ENCODE measurements at regions not wholly inside any gene's neighbourhood (a gene's known extent, or its start where the extent isn't known, plus 50 kb on each side); places are given as distances from the start of the nearest gene placed in this dataset.

DNA sequence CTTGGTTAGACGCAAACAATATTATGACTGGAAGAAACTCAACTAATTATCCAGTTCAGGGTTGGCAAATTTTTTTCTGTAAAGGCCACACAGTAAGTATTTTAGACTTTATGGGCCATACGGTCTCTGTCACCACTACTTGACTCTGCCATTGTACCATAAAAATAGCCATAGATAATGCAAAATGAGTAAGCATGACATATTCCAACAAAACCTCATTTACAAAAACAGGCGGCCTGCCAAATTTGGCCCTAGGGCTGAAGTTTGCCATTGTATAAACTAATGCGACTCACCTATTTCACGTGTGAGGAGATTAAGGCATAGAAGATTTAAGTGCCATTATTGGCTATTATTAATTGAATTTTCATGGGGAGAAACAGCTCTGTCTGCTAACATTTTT is 116.8 kb upstream of the CNTN6 start:
- no peak overlapping the region for H2AFZ ChIP-seq (ENCODE audit: low read length)
- no peaks in the 10 kb centered on the region for H3K9me2 ChIP-seq (replicated peaks; ENCODE audit: insufficient read depth, low read length)
- no peaks in the 10 kb centered on the region for H3K4me1 ChIP-seq (ENCODE audit: low read length)
- H3K4me2 ChIP-seq (ENCODE audit: low read depth, low read length, poor library complexity, severe bottlenecking), result no peak overlapping the region
- no peak overlapping the region for H3K4me3 ChIP-seq (ENCODE audit: low read length)
- H3K36me3 ChIP-seq (ENCODE audit: insufficient read depth, low read length), result no peaks in the 10 kb centered on the region
- H3K9ac ChIP-seq (ENCODE audit: low read length), result no peak overlapping the region
- H3K27me3 ChIP-seq (ENCODE audit: low read length), result no peaks in the 10 kb centered on the region
- no peak overlapping the region for H3K27ac ChIP-seq (ENCODE audit: low read length)
- H4K20me1 ChIP-seq (ENCODE audit: insufficient read depth, low read depth, low read length), result no peaks in the 10 kb centered on the region
- no peaks in the 10 kb centered on the region for H3K79me2 ChIP-seq (ENCODE audit: low read length)
- peaks cover 9% of the 10 kb centered on the region; the same call in 1 of the 2 replicates for H3K9me3 ChIP-seq (ENCODE audit: low read length)
- DNase-seq, result no peak

DNA sequence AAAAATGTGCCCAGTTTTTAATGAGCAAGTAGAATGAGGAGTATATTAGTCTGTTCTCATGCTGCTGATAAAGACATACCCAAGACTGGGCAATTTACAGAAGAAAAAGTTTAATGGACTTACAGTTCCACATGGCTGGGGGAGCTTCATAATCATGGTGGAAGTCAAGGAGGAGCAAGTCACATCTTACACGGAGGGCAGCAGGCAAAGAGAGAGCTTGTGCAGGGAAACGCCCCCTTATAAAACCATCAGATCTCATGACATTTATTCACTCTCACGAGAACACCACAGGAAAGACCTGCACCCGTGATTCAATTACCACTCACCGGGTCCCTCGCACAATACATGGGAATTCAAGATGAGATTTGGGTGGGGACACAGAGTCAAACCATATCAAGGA is 111.7 kb upstream of the CNTN6 start:
- DNase-seq, result no peak
- H4K20me1 ChIP-seq (ENCODE audit: insufficient read depth, low read depth, low read length), result no peaks in the 10 kb centered on the region
- H3K9me2 ChIP-seq (replicated peaks; ENCODE audit: insufficient read depth, low read length), result no peaks in the 10 kb centered on the region
- H3K27ac ChIP-seq (ENCODE audit: low read length), result no peak overlapping the region
- H3K9ac ChIP-seq (ENCODE audit: low read length), result no peak overlapping the region
- no peaks in the 10 kb centered on the region for H3K4me1 ChIP-seq (ENCODE audit: low read length)
- H3K4me2 ChIP-seq (ENCODE audit: low read depth, low read length, poor library complexity, severe bottlenecking), result no peak overlapping the region
- H3K9me3 ChIP-seq (ENCODE audit: low read length), result peaks cover 6% of the 10 kb centered on the region; the same call in 1 of the 2 replicates
- H3K36me3 ChIP-seq (ENCODE audit: insufficient read depth, low read length), result no peaks in the 10 kb centered on the region
- H3K27me3 ChIP-seq (ENCODE audit: low read length), result no peaks in the 10 kb centered on the region
- no peaks in the 10 kb centered on the region for H3K79me2 ChIP-seq (ENCODE audit: low read length)
- no peak overlapping the region for H3K4me3 ChIP-seq (ENCODE audit: low read length)
- no peak overlapping the region for H2AFZ ChIP-seq (ENCODE audit: low read length)

DNA sequence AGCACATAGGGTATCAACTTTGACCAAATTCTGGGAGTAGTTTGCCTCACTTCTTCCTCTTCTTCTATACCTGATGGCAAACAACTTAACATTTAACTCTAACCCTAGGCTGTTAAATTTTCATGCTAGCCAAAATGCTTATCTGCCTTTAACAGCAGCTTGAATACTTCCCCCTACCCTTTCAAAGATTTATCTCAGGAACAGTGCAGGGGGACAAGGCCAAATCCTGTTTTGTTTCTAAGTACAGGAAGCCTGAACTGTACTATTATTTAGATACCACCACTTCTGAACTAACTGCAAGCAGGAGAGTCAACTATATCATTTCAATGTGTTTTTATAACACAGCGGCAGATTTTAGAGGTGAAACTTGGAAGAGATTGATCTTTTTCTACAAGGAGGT is 104.0 kb upstream of the CNTN6 start:
- no peaks in the 10 kb centered on the region for H3K79me2 ChIP-seq (ENCODE audit: low read length)
- H3K9ac ChIP-seq (ENCODE audit: low read length), result no peak overlapping the region
- H2AFZ ChIP-seq (ENCODE audit: low read length), result no peak overlapping the region
- no peaks in the 10 kb centered on the region for H4K20me1 ChIP-seq (ENCODE audit: insufficient read depth, low read depth, low read length)
- no peaks in the 10 kb centered on the region for H3K9me2 ChIP-seq (replicated peaks; ENCODE audit: insufficient read depth, low read length)
- H3K9me3 ChIP-seq (ENCODE audit: low read length), result peaks cover 12% of the 10 kb centered on the region; the same call in 1 of the 2 replicates
- no peak overlapping the region for H3K4me2 ChIP-seq (ENCODE audit: low read depth, low read length, poor library complexity, severe bottlenecking)
- H3K36me3 ChIP-seq (ENCODE audit: insufficient read depth, low read length), result no peaks in the 10 kb centered on the region
- H3K27me3 ChIP-seq (ENCODE audit: low read length), result no peaks in the 10 kb centered on the region
- H3K4me3 ChIP-seq (ENCODE audit: low read length), result no peak overlapping the region
- no peak overlapping the region for H3K27ac ChIP-seq (ENCODE audit: low read length)
- H3K4me1 ChIP-seq (ENCODE audit: low read length), result no peaks in the 10 kb centered on the region
- no peak for DNase-seq

DNA sequence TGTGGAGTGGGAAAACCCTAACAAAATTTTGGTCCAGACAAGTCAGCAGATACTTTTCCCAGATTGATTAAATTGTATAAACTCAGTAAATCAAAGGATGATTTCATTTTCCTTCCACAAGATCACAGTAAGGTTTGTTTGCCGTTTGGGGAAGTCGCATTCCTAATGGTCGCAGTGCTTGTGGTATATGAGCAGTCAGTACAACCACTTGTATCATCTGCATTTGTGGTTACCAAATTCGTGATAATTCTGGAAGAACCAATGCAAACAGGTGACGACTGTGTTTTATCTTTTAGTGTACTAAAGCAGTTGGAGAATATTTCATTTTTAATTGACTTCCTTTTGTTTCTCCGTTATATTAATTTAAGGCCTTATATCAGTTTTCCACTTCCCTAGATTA is 100.0 kb upstream of the CNTN6 start:
- no peak for DNase-seq
- no peak overlapping the region for H3K4me2 ChIP-seq (ENCODE audit: low read depth, low read length, poor library complexity, severe bottlenecking)
- no peak overlapping the region for H2AFZ ChIP-seq (ENCODE audit: low read length)
- no peaks in the 10 kb centered on the region for H3K36me3 ChIP-seq (ENCODE audit: insufficient read depth, low read length)
- H3K9ac ChIP-seq (ENCODE audit: low read length), result no peak overlapping the region
- no peak overlapping the region for H3K27ac ChIP-seq (ENCODE audit: low read length)
- H3K4me1 ChIP-seq (ENCODE audit: low read length), result no peaks in the 10 kb centered on the region
- no peaks in the 10 kb centered on the region for H4K20me1 ChIP-seq (ENCODE audit: insufficient read depth, low read depth, low read length)
- H3K9me3 ChIP-seq (ENCODE audit: low read length), result peaks cover 12% of the 10 kb centered on the region; the same call in 1 of the 2 replicates
- no peaks in the 10 kb centered on the region for H3K27me3 ChIP-seq (ENCODE audit: low read length)
- no peaks in the 10 kb centered on the region for H3K9me2 ChIP-seq (replicated peaks; ENCODE audit: insufficient read depth, low read length)
- no peak overlapping the region for H3K4me3 ChIP-seq (ENCODE audit: low read length)
- no peaks in the 10 kb centered on the region for H3K79me2 ChIP-seq (ENCODE audit: low read length)

DNA sequence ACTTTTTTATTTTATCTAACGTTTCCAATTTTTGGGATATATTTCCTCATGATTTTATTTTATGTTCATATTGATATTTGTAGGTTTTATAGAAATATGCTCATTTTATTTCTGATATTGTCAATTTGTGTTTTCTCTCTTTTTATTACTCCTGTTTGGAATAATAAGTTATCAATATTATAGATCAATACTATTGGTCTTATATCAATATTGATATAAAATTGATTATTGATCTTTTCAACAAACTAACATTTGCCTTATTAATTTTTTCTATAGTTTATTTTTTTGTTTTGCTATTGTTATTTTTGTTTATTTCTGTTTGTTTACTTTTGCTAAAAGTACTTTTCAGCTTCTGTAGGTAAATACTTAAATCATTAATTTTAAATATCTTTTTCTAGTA is 90.8 kb upstream of the CNTN6 start:
- no peak overlapping the region for H3K4me3 ChIP-seq (ENCODE audit: low read length)
- no peak for DNase-seq
- no peaks in the 10 kb centered on the region for H3K27me3 ChIP-seq (ENCODE audit: low read length)
- no peaks in the 10 kb centered on the region for H4K20me1 ChIP-seq (ENCODE audit: insufficient read depth, low read depth, low read length)
- H3K9me2 ChIP-seq (replicated peaks; ENCODE audit: insufficient read depth, low read length), result no peaks in the 10 kb centered on the region
- no peaks in the 10 kb centered on the region for H3K4me1 ChIP-seq (ENCODE audit: low read length)
- H3K36me3 ChIP-seq (ENCODE audit: insufficient read depth, low read length), result no peaks in the 10 kb centered on the region
- H2AFZ ChIP-seq (ENCODE audit: low read length), result no peak overlapping the region
- no peak overlapping the region for H3K9ac ChIP-seq (ENCODE audit: low read length)
- H3K4me2 ChIP-seq (ENCODE audit: low read depth, low read length, poor library complexity, severe bottlenecking), result no peak overlapping the region
- H3K27ac ChIP-seq (ENCODE audit: low read length), result no peak overlapping the region
- no peaks in the 10 kb centered on the region for H3K79me2 ChIP-seq (ENCODE audit: low read length)
- H3K9me3 ChIP-seq (ENCODE audit: low read length), result peaks cover 9% of the 10 kb centered on the region

DNA sequence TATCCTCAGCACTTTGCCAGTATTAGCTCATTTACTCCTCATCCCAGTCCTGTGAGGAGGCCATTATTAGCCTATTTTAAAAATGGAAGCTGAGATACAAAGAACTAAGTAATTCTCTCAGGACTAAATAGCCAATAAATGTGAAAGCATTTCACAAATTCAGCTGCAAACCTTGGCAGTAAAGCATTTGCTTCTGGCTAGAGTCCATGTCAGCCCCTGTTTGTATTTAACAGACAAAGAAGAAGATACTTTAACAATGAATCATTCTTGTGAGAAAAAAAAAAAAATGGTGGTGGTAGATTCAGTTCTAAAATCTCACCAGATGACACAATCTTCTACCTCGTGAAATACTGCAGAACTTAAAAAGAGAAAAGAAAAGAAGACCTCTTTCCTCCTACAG is 85.0 kb upstream of the CNTN6 start:
- no peak overlapping the region for H3K9ac ChIP-seq (ENCODE audit: low read length)
- H3K4me2 ChIP-seq (ENCODE audit: low read depth, low read length, poor library complexity, severe bottlenecking), result no peak overlapping the region
- DNase-seq, result no peak
- no peak overlapping the region for H2AFZ ChIP-seq (ENCODE audit: low read length)
- H3K79me2 ChIP-seq (ENCODE audit: low read length), result no peaks in the 10 kb centered on the region
- no peaks in the 10 kb centered on the region for H3K4me1 ChIP-seq (ENCODE audit: low read length)
- no peak overlapping the region for H3K4me3 ChIP-seq (ENCODE audit: low read length)
- no peaks in the 10 kb centered on the region for H3K9me2 ChIP-seq (replicated peaks; ENCODE audit: insufficient read depth, low read length)
- no peaks in the 10 kb centered on the region for H3K27me3 ChIP-seq (ENCODE audit: low read length)
- no peak overlapping the region for H3K27ac ChIP-seq (ENCODE audit: low read length)
- no peaks in the 10 kb centered on the region for H4K20me1 ChIP-seq (ENCODE audit: insufficient read depth, low read depth, low read length)
- H3K36me3 ChIP-seq (ENCODE audit: insufficient read depth, low read length), result no peaks in the 10 kb centered on the region
- H3K9me3 ChIP-seq (ENCODE audit: low read length), result peaks cover 7% of the 10 kb centered on the region; the same call in 1 of the 2 replicates

DNA sequence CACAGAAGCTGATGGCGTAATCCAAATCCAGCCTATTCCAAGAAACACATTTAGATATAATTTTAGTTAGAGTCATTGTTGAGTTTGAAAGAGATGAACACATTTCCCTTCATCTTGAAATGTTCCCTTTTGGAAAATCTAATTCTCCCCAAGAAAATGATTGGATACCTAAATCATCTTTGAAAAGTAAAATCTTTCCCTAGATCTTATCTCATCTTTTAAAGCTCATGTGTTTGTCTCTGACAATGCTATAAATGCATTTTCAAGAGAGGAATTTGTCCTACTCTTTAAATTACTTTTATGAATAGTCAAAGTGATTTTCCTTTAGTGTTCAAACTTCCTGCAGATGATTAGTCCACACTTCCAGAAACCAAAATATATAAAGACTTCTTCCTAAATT is 82.6 kb upstream of the CNTN6 start:
- H3K9ac ChIP-seq (ENCODE audit: low read length), result no peak overlapping the region
- no peak overlapping the region for H3K4me2 ChIP-seq (ENCODE audit: low read depth, low read length, poor library complexity, severe bottlenecking)
- H3K36me3 ChIP-seq (ENCODE audit: insufficient read depth, low read length), result no peaks in the 10 kb centered on the region
- DNase-seq, result no peak
- H3K4me3 ChIP-seq (ENCODE audit: low read length), result no peak overlapping the region
- no peaks in the 10 kb centered on the region for H3K4me1 ChIP-seq (ENCODE audit: low read length)
- no peaks in the 10 kb centered on the region for H3K27me3 ChIP-seq (ENCODE audit: low read length)
- H3K27ac ChIP-seq (ENCODE audit: low read length), result no peak overlapping the region
- no peaks in the 10 kb centered on the region for H3K9me2 ChIP-seq (replicated peaks; ENCODE audit: insufficient read depth, low read length)
- no peak overlapping the region for H2AFZ ChIP-seq (ENCODE audit: low read length)
- H3K79me2 ChIP-seq (ENCODE audit: low read length), result no peaks in the 10 kb centered on the region
- no peaks in the 10 kb centered on the region for H4K20me1 ChIP-seq (ENCODE audit: insufficient read depth, low read depth, low read length)
- peaks cover 5% of the 10 kb centered on the region; the same call in 1 of the 2 replicates for H3K9me3 ChIP-seq (ENCODE audit: low read length)

DNA sequence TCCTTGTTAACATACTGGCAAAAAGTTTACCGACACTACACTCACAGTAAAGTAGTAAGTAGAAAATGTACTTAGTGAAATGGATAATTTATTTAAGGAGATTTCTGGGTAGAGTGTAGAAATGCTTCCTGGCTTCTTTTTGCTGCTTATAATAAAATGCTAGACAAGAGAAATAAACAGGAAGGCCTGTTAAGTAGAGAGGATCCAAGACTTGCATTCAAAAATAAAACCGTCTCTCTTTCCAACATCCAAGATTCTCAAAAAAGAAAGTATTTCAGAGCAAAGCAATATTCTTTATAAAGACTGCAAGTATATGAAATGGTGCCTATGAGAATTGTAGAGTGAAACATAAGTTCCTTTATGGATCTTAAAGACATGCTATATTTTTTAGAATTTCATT is 77.0 kb upstream of the CNTN6 start:
- H3K4me3 ChIP-seq (ENCODE audit: low read length), result no peak overlapping the region
- H4K20me1 ChIP-seq (ENCODE audit: insufficient read depth, low read depth, low read length), result no peaks in the 10 kb centered on the region
- H3K27ac ChIP-seq (ENCODE audit: low read length), result no peak overlapping the region
- peaks cover 8% of the 10 kb centered on the region for H3K9me3 ChIP-seq (ENCODE audit: low read length)
- no peaks in the 10 kb centered on the region for H3K27me3 ChIP-seq (ENCODE audit: low read length)
- no peaks in the 10 kb centered on the region for H3K4me1 ChIP-seq (ENCODE audit: low read length)
- H3K9me2 ChIP-seq (replicated peaks; ENCODE audit: insufficient read depth, low read length), result no peaks in the 10 kb centered on the region
- no peaks in the 10 kb centered on the region for H3K36me3 ChIP-seq (ENCODE audit: insufficient read depth, low read length)
- H3K79me2 ChIP-seq (ENCODE audit: low read length), result no peaks in the 10 kb centered on the region
- H2AFZ ChIP-seq (ENCODE audit: low read length), result no peak overlapping the region
- no peak overlapping the region for H3K4me2 ChIP-seq (ENCODE audit: low read depth, low read length, poor library complexity, severe bottlenecking)
- H3K9ac ChIP-seq (ENCODE audit: low read length), result no peak overlapping the region
- DNase-seq, result no peak

GRCh38 chr3:1017870-1018269 is 75.0 kb upstream of the CNTN6 start:
- no peak for DNase-seq
- H3K79me2 ChIP-seq (ENCODE audit: low read length), result no peaks in the 10 kb centered on the region
- no peak overlapping the region for H3K4me2 ChIP-seq (ENCODE audit: low read depth, low read length, poor library complexity, severe bottlenecking)
- H3K9ac ChIP-seq (ENCODE audit: low read length), result no peak overlapping the region
- H3K27me3 ChIP-seq (ENCODE audit: low read length), result no peaks in the 10 kb centered on the region
- no peak overlapping the region for H3K27ac ChIP-seq (ENCODE audit: low read length)
- H3K4me3 ChIP-seq (ENCODE audit: low read length), result no peak overlapping the region
- no peaks in the 10 kb centered on the region for H3K4me1 ChIP-seq (ENCODE audit: low read length)
- H2AFZ ChIP-seq (ENCODE audit: low read length), result no peak overlapping the region
- H3K9me3 ChIP-seq (ENCODE audit: low read length), result peaks cover 8% of the 10 kb centered on the region
- no peaks in the 10 kb centered on the region for H4K20me1 ChIP-seq (ENCODE audit: insufficient read depth, low read depth, low read length)
- H3K36me3 ChIP-seq (ENCODE audit: insufficient read depth, low read length), result no peaks in the 10 kb centered on the region
- H3K9me2 ChIP-seq (replicated peaks; ENCODE audit: insufficient read depth, low read length), result no peaks in the 10 kb centered on the region
